IMR-90 (cell line): ENCODE measurements at regions not wholly inside any gene's neighbourhood (a gene's known extent, or its start where the extent isn't known, plus 50 kb on each side); places are given as distances from the start of the nearest gene placed in this dataset.

Experiments
- CTCF ChIP-seq: conservative IDR thresholded peaks from 2 replicates; pipeline ENCODE4 v1.5.1; 2012; ENCODE audit warnings: mild to moderate bottlenecking, low read depth, low read length, improper control_type of control experiment
- MAZ ChIP-seq: IDR thresholded peaks from 2 replicates; pipeline ENCODE4 v1.6.1; 2012; ENCODE audit warnings: low read depth, mild to moderate bottlenecking, low read length, improper control_type of control experiment, moderate library complexity, borderline replicate concordance
- POLR2A ChIP-seq: IDR thresholded peaks from 2 replicates; pipeline ENCODE4 v1.6.1; 2012; ENCODE audit warnings: mild to moderate bottlenecking, low read depth, low read length
- RFX5 ChIP-seq: IDR thresholded peaks from 2 replicates; pipeline ENCODE4 v1.8.0; 2012; ENCODE audit warnings: low read depth, mild to moderate bottlenecking, low read length, moderate library complexity
- SMC3 ChIP-seq: fragments of 150-350 bp; IDR thresholded peaks from 2 replicates; pipeline ENCODE4 v1.6.1; 2016; ENCODE audit warnings: low read depth, mild to moderate bottlenecking, antibody characterized with exemption, low read length, moderate library complexity

GRCh38 chrX:554271-554670, 76.3 kb upstream of the SHOX start:
- TF ChIP-seq RFX5 (no peak), CTCF (no peak), MAZ (no peak), POLR2A (no peak), SMC3 (no peak)
